Nucleus accumbens (tissue), 56 donors: ENCODE measurements at regions not wholly inside any gene's neighbourhood (a gene's known extent, or its start where the extent isn't known, plus 50 kb on each side); places are given as distances from the start of the nearest gene placed in this dataset.

Experiments
- DNase-seq, 56 donors: peaks; one replicate each; lab custom pipeline; 2025; lab: John Stamatoyannopoulos, UW

GRCh38 chr2:237213315-237214022, 127.8 kb downstream of the COPS8 start:
- DNase-seq, result no peak

DNA sequence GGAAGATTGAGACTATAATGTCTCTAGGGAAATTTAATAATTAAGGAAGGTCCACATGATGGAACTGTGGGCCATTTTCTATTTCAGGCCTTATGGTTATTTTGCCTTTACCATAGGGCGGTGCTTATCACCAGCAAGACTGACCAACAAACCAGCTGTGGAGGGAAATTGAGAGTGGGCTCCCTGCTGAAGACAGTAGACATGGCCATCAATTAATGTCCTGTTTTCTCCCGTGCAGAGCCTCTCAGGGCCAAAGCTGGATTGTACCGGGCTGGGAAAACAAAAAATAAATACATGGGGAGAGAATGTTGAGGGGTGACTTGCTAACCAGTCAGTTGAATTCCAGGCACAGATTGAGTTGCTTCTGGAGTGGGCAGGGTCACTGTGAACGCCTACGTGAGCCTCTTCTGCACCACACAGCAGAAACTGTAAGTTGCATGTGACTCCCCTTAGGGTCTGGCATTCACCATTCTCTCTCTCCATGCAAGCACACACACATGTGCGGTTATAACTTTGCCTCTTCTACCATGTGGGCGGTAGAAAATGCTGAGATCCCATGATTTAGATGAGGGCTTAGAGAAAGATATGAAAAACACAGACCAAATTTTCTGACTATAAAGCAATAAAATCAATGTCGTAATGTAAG, 128.5 kb downstream of the COPS8 start:
- DNase-seq, result no peak

GRCh38 chr2:237214963-237215362, 129.3 kb downstream of the COPS8 start:
- DNase-seq, result no peak

GRCh38 chr2:237217995-237218616, 132.4 kb downstream of the COPS8 start:
- DNase-seq, result no peak

DNA sequence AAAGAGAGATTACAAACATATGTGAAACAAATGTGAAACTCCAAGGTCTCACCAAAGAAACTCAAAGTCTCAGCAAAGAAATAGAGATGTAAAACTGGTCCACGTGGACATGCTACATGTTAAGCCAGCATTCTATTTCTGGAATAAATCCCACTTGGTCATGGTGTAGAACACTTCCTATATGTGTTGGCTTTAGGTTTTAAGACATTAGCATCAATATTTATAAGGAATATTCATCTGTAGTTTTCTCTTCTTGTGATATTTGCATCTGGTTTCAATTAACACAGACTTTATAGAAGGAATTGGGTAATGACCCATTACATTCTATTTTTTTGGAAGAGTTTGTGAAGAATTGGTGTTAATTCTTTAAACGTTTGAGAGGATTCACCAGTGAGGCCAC, 133.1 kb downstream of the COPS8 start:
- no peak for DNase-seq

- DNase-seq, result no peak
These were observed 134.1 kb downstream of the COPS8 start for GRCh38 chr2:237219826-237220225.

GRCh38 chr2:237221443-237221842, 135.8 kb downstream of the COPS8 start:
- no peak for DNase-seq

DNA sequence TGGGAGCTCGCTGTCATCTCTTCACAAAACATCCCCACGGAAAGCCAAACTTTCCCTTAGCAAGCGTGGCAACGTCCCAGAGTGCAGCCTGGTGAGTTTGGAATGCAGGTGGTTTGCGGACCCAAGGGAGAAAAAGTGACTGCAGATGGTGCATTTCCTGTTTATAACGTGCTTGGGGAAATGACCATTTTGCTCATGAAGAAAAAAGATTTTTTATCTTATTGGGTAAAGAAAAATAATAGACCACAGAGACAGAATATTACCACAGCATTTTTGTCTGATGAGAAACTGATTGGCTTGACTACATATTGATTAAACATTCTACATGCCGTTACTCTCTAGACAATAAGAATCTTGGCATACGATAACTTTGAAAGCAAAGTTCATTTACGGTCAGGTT, 136.5 kb downstream of the COPS8 start:
- no peak for DNase-seq

DNA sequence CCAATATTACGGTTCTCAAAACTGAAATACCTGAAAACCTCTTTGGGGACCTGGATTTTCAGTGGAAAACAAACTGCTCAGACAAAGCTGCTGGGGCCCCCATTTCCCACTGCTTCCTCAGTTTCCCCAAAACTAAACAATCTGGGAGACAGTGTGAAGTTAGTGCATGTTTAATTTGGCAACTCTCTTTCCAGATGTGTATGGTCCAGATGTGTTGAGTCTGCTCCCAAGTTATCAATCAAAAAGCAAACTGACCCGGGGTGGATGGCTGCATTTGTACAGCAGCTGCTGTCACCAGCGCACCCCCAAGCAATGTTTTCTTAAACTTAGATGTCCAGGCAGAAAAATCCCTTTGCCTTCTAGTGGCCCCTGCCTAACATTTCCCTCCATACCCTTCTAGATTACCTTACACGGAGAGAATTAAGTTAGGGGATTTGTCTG, 136.9 kb downstream of the COPS8 start:
- no peak for DNase-seq

DNA sequence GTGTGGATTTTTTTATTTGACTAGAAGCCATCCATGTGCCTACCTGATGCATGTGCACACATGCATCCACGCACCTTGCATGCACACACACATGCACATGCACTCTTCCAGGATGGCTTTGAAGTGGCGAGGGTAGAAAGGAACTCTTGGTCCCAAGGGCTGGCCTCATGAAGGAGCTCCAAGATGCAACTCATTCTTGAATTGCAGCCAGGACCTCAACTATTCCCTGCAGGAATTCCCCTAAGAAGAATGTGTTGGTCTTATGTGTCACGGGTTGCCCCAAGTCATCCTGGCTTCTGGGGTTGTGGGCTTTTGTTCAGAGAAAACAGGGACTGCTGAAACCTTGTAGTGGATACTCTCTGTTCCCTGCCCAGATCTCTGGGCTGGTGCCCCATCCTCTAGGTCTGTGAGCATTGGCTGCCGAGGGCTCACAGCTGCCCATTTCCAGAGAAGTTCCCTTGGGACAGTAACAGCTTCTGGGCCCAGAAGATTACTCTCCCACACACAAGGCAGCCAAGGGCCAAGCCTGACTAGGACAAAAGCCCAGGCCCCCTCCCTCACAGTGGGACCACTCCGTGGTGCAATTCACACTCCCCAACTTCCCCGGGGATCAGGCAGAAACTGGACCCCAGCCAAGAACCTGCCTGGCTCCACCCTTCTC, 137.6 kb downstream of the COPS8 start:
- DNase-seq, result no peak

DNA sequence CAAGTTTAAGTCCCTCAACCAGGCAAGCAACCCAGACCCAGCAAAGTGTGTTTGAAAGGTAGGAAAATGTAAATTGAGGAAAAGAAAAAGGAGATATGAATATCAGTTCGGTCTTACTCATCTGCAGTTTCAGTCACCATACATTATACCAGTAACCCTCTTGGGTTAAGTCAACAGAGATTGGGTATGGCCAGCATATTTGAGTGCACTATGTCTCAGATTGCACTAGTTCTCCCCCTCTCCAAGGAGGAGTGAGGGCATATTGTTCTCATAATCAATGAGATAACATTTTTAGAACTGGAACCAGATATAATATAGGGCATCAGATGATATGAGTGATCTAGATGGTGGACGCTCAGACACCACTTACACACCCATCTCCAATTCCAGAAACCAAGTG, 141.5 kb downstream of the COPS8 start:
- DNase-seq, result no peak

- DNase-seq, result no peak
These were observed 142.0 kb downstream of the COPS8 start for GRCh38 chr2:237227592-237228280.

- DNase-seq, result no peak
These were observed 142.6 kb downstream of the COPS8 start for GRCh38 chr2:237228281-237228625.

- no peak for DNase-seq
These were observed 144.2 kb downstream of the COPS8 start for GRCh38 chr2:237229905-237230304.

- no peak for DNase-seq
These were observed 144.7 kb downstream of the COPS8 start for GRCh38 chr2:237230355-237230754.

- DNase-seq, result no peak
These were observed 145.9 kb downstream of the COPS8 start for GRCh38 chr2:237231593-237231992.

DNA sequence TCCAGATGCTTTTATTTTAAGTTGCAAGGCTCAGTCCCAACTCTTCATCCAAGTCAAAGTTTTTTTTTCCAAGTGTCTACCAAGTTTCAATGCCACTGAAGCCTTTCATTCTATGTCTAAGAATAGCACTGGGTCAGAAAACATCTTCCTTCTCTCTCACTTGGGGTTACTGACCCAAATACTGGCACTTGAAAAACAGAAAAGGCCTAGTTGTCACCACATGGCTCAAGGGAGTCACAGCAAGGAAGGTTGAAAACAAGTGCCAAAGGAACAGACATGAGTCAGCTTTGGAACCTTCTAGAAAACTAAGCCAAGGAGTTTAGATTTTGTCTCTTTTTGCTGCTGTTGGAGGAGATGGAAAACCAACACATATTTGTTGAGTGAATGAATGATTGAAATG, 146.5 kb downstream of the COPS8 start:
- no peak for DNase-seq

DNA sequence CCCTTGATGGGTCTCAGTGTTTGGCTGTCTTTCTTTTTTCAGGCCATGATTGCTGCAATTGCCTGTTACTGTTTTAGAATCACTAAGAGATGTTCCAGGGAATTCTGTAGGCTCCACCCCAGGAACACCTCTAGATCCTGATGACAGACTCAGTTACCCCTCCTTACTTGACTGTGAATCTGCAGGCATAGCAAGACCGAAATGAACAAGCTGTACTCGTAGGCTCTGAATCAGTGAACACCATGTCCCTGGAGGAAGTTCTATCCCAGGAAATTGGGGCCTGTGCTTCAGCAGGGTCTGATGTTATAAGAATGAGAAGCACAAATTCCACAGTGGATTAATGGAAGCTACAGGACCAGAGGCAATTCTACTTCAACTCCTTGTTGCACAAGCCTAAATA, 148.6 kb downstream of the COPS8 start:
- no peak for DNase-seq

- no peak for DNase-seq
These were observed 149.8 kb downstream of the COPS8 start for GRCh38 chr2:237235383-237236095.

GRCh38 chr2:237236188-237236587, 150.5 kb downstream of the COPS8 start:
- DNase-seq, result no peak
